ENCODE measurements at regions not wholly inside any gene's neighbourhood (a gene's known extent, or its start where the extent isn't known, plus 50 kb on each side); places are given as distances from the start of the nearest gene placed in this dataset.
A peak's percentile ranks its signal among the peaks of the same experiment; 100 is the strongest.

DNA sequence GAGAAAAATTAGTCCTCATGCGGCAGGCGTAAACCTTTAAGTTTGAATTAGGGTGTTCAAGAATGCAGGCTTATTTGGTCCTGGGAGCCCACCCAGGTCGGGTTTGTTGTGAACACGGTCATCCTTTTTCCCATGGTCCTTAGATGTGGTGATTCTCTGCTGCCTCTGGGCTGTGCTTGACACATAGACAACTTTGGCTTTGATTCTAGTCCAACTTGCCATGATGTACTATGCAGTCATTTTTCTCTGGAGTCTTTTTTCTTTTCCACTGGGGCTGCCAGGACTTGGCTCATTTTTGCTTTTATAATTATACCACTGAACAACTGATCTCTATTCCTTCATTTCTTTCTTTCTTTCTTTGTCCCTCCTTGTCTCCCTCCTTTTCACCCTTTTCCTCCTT is 218.6 kb downstream of the SREK1 start:
- TF ChIP-seq, protein P1, sequence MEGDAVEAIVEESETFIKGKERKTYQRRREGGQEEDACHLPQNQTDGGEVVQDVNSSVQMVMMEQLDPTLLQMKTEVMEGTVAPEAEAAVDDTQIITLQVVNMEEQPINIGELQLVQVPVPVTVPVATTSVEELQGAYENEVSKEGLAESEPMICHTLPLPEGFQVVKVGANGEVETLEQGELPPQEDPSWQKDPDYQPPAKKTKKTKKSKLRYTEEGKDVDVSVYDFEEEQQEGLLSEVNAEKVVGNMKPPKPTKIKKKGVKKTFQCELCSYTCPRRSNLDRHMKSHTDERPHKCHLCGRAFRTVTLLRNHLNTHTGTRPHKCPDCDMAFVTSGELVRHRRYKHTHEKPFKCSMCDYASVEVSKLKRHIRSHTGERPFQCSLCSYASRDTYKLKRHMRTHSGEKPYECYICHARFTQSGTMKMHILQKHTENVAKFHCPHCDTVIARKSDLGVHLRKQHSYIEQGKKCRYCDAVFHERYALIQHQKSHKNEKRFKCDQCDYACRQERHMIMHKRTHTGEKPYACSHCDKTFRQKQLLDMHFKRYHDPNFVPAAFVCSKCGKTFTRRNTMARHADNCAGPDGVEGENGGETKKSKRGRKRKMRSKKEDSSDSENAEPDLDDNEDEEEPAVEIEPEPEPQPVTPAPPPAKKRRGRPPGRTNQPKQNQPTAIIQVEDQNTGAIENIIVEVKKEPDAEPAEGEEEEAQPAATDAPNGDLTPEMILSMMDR (conservative IDR thresholded peaks at IDR 0.05), result no peak
- peak overlapping the region; percentile 77 for H3K27ac ChIP-seq

DNA sequence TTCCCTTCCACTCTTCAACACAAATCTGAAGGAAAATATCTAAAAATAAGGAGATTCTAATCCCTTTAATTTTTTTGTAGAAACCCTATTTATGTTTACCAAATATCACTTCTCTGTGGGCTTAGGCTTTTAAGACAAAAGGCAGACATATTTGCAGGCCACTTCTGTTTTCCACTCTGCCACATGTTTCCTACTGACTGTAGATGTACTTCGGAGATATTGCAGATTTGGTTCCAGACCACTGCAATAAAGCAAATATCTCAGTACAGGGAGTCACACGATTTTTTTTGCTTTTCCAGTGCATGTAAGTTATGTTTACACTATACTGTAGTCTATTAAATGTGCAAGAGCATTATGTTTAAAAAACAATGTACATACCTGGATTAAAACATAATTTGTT is 219.0 kb downstream of the SREK1 start:
- TF ChIP-seq, protein P1 (conservative IDR thresholded peaks at IDR 0.05), result no peak

DNA sequence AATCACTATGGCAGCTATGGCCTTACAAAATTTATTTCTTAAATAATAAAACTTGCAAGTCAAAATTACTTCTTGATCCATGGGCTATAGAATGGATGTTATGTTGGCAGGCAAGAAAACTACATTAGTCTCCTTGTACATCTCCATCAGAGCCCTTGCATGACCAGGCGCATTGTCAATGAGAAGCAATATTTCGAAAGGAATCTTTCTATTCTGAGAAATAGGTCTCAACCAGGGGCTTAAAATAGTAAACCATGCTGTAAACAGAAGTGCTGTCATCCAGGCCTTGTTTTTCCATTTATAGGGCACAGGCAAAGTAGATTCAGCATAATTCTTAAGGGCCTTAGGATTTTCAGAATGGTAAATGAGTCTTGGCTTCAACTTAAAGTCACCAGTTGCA is 220.1 kb downstream of the SREK1 start:
- peak overlapping the region; percentile 77; the same call in 1 of the 2 replicates for H3K27ac ChIP-seq
- TF ChIP-seq, protein P1 (conservative IDR thresholded peaks at IDR 0.05), result no peak

More for the DNA sequence above, 219.0 kb downstream of the SREK1 start:
- H3K27ac ChIP-seq, result peak overlapping the region; percentile 77

DNA sequence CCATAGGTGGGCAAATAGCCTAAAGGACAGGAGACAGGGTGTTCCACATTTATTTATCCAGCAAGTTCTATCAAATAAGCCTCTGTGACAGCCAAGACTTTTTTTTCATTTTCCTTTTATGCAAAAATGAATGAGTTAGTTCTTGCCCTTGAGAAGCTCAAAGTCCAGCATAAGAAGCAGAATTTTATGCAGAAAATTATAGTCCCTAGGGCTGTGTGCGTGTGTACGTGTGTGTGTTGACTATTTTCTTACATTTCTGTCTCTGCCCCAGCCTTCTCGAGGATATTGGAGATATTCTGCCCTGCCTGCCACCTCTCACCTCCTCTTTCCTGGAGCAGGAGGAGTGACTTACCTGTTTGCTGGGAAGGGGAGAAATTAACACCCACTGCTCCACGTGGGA is 221.9 kb downstream of the SREK1 start:
- TF ChIP-seq, protein P1 (conservative IDR thresholded peaks at IDR 0.05), result no peak
- H3K27ac ChIP-seq, result peak overlapping the region; percentile 62

DNA sequence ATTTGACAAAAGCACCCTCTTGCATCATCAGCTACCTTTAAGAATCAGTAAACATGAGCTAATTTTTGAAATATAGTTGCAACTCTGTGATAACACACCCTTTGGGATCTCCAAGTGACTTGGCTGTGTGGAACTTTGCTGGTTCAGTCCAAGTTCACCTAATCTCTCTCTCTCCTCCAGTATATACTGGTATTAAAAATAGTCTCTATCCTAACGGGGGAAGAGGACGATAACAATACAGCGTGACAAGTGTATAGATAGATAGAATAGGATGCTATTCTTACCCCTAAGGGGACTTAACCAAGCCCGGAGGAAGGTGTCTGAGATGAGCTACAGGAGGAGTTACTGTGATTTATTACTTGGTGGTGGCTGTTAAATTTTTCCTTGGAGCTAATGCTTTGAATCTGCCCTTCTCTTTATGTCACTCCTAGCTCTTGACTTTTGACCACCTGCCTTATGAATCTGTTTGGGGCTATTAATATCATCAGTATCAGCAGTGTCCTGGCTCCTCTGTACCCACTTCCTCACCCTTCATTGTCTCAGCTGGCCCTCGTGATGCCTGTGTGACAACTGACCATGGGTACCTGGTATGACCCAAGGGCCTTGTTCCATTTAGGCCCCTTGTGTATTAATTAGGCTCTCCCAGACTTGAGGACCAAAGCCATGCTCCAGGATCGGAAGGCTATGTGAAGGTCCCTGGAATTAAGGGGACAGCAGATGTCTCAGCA is 223.9 kb downstream of the SREK1 start:
- H3K27ac ChIP-seq, result no peak overlapping the region
- TF ChIP-seq, protein P1 (conservative IDR thresholded peaks at IDR 0.05), result no peak

DNA sequence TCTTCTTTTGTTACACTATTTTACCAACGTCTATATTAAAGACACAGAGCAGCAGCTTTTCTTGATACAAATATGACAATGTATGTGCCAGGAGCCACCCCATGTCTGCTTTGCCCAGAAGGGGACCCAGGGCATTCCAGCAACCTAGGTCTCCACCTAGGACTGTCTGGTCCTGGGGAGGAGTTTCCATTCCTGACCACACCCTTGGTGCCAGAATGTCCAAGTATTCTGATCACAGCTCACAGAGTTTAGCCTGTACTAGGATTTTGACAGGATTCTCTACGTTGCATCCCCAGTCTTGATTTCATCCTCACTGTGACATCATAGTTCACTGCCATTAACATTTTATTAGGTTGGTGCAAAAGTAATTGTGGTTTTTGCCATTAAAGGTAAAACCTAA is 224.7 kb downstream of the SREK1 start:
- no peak overlapping the region for H3K27ac ChIP-seq
- TF ChIP-seq, protein P1 (conservative IDR thresholded peaks at IDR 0.05), result no peak

DNA sequence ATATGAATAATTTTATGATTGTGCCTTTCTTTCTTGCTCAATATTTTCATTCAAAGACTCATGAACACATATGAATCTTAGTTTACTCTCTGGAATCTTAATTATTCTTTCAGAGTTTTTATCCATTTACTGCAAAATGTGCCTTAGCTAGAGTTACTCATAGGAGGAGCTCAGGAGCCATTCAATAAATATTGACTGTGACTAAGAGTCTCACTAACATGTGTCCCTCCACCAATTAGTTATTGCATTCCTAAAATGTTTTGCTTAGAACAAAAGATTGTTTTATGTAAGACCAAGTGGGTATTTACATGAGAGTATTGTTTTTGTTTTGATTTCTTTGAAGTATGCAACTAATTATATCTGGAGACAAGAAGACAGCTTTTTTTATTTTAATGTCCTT is 218.4 kb upstream of the MAST4 start:
- H3K27ac ChIP-seq, result no peak overlapping the region
- TF ChIP-seq, protein P1 (conservative IDR thresholded peaks at IDR 0.05), result no peak

Measured in VCaP (cell line).